ENCODE measurements at regions not wholly inside any gene's neighbourhood (a gene's known extent, or its start where the extent isn't known, plus 50 kb on each side); places are given as distances from the start of the nearest gene placed in this dataset.

DNA sequence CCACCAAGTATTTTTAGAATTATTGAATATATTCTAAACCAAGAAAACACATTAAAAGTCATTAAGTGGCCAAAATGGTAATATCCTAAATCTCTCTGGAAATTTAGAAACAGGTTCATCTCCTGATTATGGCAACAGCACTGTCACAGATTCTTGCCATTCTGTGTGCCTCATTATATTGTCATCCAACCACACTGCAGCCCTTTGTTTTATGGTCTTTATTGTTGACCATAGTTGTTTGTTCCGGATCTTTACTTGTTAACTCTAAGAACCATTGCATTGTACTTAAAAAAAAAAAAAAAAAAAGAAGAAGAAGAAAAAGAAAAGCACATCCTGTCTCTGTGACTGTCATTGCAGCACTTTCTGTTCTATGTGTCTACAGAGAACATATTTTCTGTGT lies 822.1 kb upstream of the ADGRL3 start:
- no peak for TF ChIP-seq EP300 (IDR thresholded peaks at IDR 0.05)
- TF ChIP-seq, protein P1, sequence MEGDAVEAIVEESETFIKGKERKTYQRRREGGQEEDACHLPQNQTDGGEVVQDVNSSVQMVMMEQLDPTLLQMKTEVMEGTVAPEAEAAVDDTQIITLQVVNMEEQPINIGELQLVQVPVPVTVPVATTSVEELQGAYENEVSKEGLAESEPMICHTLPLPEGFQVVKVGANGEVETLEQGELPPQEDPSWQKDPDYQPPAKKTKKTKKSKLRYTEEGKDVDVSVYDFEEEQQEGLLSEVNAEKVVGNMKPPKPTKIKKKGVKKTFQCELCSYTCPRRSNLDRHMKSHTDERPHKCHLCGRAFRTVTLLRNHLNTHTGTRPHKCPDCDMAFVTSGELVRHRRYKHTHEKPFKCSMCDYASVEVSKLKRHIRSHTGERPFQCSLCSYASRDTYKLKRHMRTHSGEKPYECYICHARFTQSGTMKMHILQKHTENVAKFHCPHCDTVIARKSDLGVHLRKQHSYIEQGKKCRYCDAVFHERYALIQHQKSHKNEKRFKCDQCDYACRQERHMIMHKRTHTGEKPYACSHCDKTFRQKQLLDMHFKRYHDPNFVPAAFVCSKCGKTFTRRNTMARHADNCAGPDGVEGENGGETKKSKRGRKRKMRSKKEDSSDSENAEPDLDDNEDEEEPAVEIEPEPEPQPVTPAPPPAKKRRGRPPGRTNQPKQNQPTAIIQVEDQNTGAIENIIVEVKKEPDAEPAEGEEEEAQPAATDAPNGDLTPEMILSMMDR (IDR thresholded peaks at IDR 0.05), result no peak
- TF ChIP-seq POLR2A (IDR thresholded peaks at IDR 0.05), result no peak

DNA sequence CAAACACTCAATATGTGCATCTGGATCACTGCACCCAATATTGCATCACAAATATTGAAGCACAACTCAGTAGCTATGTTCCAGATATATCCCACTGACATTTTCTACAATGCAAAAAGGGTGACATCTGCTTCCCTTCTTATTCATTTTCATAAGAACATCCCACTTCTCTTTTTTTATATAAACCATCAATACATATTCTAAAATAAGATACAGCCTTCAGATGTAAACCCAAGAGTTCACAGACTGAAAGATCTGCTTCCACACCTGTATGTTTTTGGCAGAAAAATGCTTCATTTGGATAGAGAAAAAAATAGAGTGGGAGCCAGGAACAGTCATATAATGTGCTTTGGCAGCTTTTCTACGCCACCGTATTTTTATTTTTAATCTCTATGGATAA lies 815.6 kb upstream of the ADGRL3 start:
- Histone ChIP-seq H3K27me3 (no peaks in the 10 kb centered on the region), H3K36me3 (no peaks in the 10 kb centered on the region), H3K27ac (no peak overlapping the region), H3K4me3 (no peak overlapping the region), H3K9me3 (no peaks in the 10 kb centered on the region), H3K4me1 (no peaks in the 10 kb centered on the region)
- TF ChIP-seq EP300 (IDR thresholded peaks at IDR 0.05), result no peak
- no peak for TF ChIP-seq POLR2A (IDR thresholded peaks at IDR 0.05)
- TF ChIP-seq, protein P1 (IDR thresholded peaks at IDR 0.05), result no peak
- WGBS, 2 donors, result 67 to 70% methylated on average over 2 of the region's 2 CpGs
- no peak for DNase-seq (ENCODE audit: low spot score in 2 of 2)

More for the DNA sequence above, 822.1 kb upstream of the ADGRL3 start:
- WGBS, 2 donors, result 55 to 61% methylated on average over 1 of the region's 1 CpG
- no peak overlapping the region for H3K4me3 ChIP-seq
- DNase-seq (ENCODE audit: low spot score in 2 of 2), result no peak
- no peak overlapping the region for H3K27ac ChIP-seq
- no peaks in the 10 kb centered on the region for H3K4me1 ChIP-seq
- no peaks in the 10 kb centered on the region for H3K27me3 ChIP-seq
- H3K9me3 ChIP-seq, result no peaks in the 10 kb centered on the region
- H3K36me3 ChIP-seq, result no peaks in the 10 kb centered on the region

DNA sequence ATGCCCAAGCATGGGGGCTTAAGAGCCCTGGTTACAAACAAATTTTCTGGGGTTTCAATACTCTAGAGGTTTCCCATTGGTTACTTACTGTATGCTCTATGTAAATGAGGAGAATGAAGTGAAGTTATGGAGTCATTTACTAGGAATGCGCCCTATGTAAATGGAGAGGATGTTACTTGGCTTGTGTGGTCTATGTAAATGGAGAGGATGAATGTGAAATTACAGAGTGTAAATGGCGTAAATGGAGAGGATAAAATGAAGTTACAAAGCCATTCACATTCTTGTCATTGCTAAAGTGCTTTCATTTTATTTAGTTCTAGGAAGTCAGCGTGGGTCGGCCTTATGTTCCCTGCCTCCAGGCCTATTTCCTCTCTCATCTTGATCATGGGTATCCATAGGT lies 810.5 kb upstream of the ADGRL3 start:
- no peaks in the 10 kb centered on the region for H3K9me3 ChIP-seq
- H3K4me1 ChIP-seq, result no peaks in the 10 kb centered on the region
- 87 to 88% methylated on average over 4 of the region's 4 CpGs for WGBS, 2 donors
- no peak overlapping the region for H3K27ac ChIP-seq
- TF ChIP-seq POLR2A (IDR thresholded peaks at IDR 0.05), result no peak
- TF ChIP-seq, protein P1 (IDR thresholded peaks at IDR 0.05), result no peak
- TF ChIP-seq EP300 (IDR thresholded peaks at IDR 0.05), result no peak
- H3K27me3 ChIP-seq, result no peaks in the 10 kb centered on the region
- H3K36me3 ChIP-seq, result no peaks in the 10 kb centered on the region
- no peak for DNase-seq (ENCODE audit: low spot score in 2 of 2)
- no peak overlapping the region for H3K4me3 ChIP-seq

DNA sequence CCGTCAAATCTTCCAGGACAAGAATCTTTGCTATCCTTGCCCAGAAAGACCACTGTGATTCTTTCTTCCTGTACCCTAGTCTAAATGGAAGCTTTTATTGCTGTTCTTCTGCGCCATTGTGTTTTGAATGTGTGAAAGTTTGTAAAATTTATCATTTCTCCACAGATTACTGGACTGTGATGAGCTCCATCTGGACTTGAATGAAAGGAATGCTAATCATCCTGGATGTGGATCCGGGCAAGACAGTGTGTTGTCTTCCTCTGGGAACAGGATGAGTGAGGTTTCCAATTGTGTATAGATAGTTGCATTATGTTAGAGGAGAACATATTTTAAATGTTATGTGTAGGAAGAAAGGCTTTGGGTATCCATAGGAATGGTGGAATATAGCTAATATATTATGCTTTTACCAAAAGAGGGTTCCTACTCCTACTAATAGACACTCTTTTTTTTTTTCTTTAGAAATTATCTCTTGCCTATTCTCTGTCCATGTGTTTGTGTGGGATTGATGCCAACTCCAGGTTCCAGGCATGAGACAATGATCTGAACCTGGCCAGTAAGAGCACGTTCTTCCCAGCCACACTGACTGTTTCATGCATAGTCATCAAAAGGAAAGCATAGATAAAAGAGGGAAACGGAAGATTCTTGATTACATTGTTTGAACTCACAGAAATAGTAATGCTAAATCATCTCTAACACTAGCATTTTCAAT lies 803.6 kb upstream of the ADGRL3 start:
- no peaks in the 10 kb centered on the region for H3K9me3 ChIP-seq
- H3K36me3 ChIP-seq, result no peaks in the 10 kb centered on the region
- H3K27me3 ChIP-seq, result no peaks in the 10 kb centered on the region
- TF ChIP-seq EP300 (IDR thresholded peaks at IDR 0.05), result no peak
- TF ChIP-seq, protein P1 (IDR thresholded peaks at IDR 0.05), result no peak
- no peak for TF ChIP-seq POLR2A (IDR thresholded peaks at IDR 0.05)
- DNase-seq (ENCODE audit: low spot score in 2 of 2), result no peak
- 51 to 53% methylated on average over 5 of the region's 5 CpGs for WGBS, 2 donors
- no peaks in the 10 kb centered on the region for H3K4me1 ChIP-seq
- no peak overlapping the region for H3K4me3 ChIP-seq
- no peak overlapping the region for H3K27ac ChIP-seq

DNA sequence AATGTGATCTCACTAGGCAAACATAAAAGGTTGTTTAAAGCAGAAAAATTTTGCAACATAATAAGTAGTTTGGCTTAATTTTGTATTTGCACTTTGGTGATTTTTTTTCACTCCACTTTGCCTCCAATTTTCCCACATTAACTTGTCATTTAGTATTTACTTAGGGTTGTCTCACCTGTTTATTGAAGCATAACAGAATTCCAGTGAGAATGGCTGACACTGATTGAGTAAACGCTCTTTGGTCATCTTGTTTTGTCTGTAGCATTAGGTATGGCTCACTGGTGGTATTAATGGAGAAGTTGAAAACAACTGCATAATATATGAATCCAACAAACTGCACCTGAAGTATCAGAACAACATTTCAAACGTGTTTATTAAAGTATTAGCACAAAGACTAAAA lies 799.5 kb upstream of the ADGRL3 start:
- TF ChIP-seq POLR2A (IDR thresholded peaks at IDR 0.05), result no peak
- 70 to 82% methylated on average over 2 of the region's 2 CpGs for WGBS, 2 donors

More for the DNA sequence above, 799.5 kb upstream of the ADGRL3 start:
- H3K4me1 ChIP-seq, result no peaks in the 10 kb centered on the region
- no peak overlapping the region for H3K27ac ChIP-seq
- H3K27me3 ChIP-seq, result no peaks in the 10 kb centered on the region
- DNase-seq (ENCODE audit: low spot score in 2 of 2), result no peak
- H3K9me3 ChIP-seq, result no peaks in the 10 kb centered on the region
- no peaks in the 10 kb centered on the region for H3K36me3 ChIP-seq
- H3K4me3 ChIP-seq, result no peak overlapping the region

Measured in tibial nerve (tissue), 4 donors.